H1 (cell line): ENCODE measurements at regions not wholly inside any gene's neighbourhood (a gene's known extent, or its start where the extent isn't known, plus 50 kb on each side); places are given as distances from the start of the nearest gene placed in this dataset.

Experiments
- CTCF ChIA-PET: fragments of 300-600 bp; sonication (Branson Sonifier 250); formaldehyde crosslinking; loops from one replicate; lab custom pipeline; 2021; ENCODE audit not compliant: partially characterized antibody; lab: Charles Lee
- POLR2A ChIA-PET: fragments of 300-600 bp; sonication (Branson Sonifier 250); formaldehyde crosslinking; loops from one replicate; lab custom pipeline; 2021; ENCODE audit warnings: inconsistent platforms; ENCODE audit not compliant: partially characterized antibody; lab: Charles Lee
- DNase-seq, 2 experiments: peaks; one replicate each; pipeline versions ENCODE4 v3.0.0 to v3.0.0-alpha.2; 2010 to 2022; ENCODE audit warnings: low spot score in 2 of 2, low read depth in 1 of 2, mixed read lengths in 1 of 2
- FAIRE-seq: peaks from 2 replicates; lab custom pipeline; 2011; peaks lifted over from hg19 to GRCh38; lab: Jason Lieb, UNC
- H2AFZ ChIP-seq: 2 replicates; pipeline ENCODE4 v1.8.1; 2012; ENCODE audit warnings: low read length, inconsistent platforms
- H2AK5ac ChIP-seq: 2 replicates; pipeline ENCODE4 v1.6.1; 2013; ENCODE audit warnings: low read depth, low read length
- H2BK120ac ChIP-seq: replicated peaks from 2 replicates; pipeline ENCODE3; 2013; ENCODE audit warnings: low read depth, low read length, inconsistent platforms
- H2BK12ac ChIP-seq: 2 replicates; pipeline ENCODE4 v1.6.1; 2013; ENCODE audit warnings: low read depth, low read length
- H2BK15ac ChIP-seq: 2 replicates; pipeline ENCODE4 v1.6.1; 2013; ENCODE audit warnings: low read length
- H2BK20ac ChIP-seq: 2 replicates; pipeline ENCODE4 v1.6.1; 2013; ENCODE audit warnings: low read length
- H2BK5ac ChIP-seq: 2 replicates; pipeline ENCODE4 v1.6.1; 2013; ENCODE audit warnings: low read depth, low read length
- H3K14ac ChIP-seq: 2 replicates; pipeline ENCODE4 v1.6.1; 2013; ENCODE audit warnings: inconsistent platforms; ENCODE audit not compliant: insufficient read length
- H3K18ac ChIP-seq: 2 replicates; pipeline ENCODE4 v1.6.1; 2013; ENCODE audit warnings: low read length; ENCODE audit errors: extremely low read depth
- H3K23ac ChIP-seq: 2 replicates; pipeline ENCODE4 v1.6.1; 2013; ENCODE audit warnings: inconsistent platforms; ENCODE audit not compliant: insufficient read length
- H3K23me2 ChIP-seq: 2 replicates; pipeline ENCODE4 v1.6.1; 2013; ENCODE audit warnings: low read depth, low read length
- H3K27ac ChIP-seq: 2 replicates; pipeline ENCODE4 v1.6.1; 2011; ENCODE audit warnings: low read depth, low read length, inconsistent platforms
- H3K27me3 ChIP-seq, 4 experiments: replicated peaks in 1 of 4; 1 replicate in 1 of 4; 2 replicates in 3 of 4; pipeline versions ENCODE4 v1.6.1 to v1.8.1; 2011 to 2013; ENCODE audit warnings: low read length in 3 of 4, mild to moderate bottlenecking in 3 of 4, inconsistent platforms in 2 of 4, mixed read lengths in 2 of 4, moderate library complexity in 1 of 4; ENCODE audit not compliant: control insufficient read depth in 3 of 4, insufficient read depth in 3 of 4; ENCODE audit errors: extremely low read depth in 1 of 4
- H3K36me3 ChIP-seq, 4 experiments: 2 replicates each; pipeline versions ENCODE4 v1.6.1 to v1.8.1; 2011 to 2013; ENCODE audit warnings: mild to moderate bottlenecking in 4 of 4, low read length in 3 of 4, moderate library complexity in 2 of 4, control low read depth in 1 of 4, inconsistent platforms in 1 of 4; ENCODE audit not compliant: insufficient read depth in 4 of 4, control insufficient read depth in 2 of 4
- H3K4ac ChIP-seq: replicated peaks from 2 replicates; pipeline ENCODE3; 2013; ENCODE audit warnings: low read length, low read depth, mixed read lengths, inconsistent platforms; ENCODE audit not compliant: insufficient read length
- H3K4me1 ChIP-seq, 4 experiments: replicated peaks in 1 of 4; 1 replicate in 1 of 4; 2 replicates in 3 of 4; pipeline versions ENCODE4 v1.6.1 to v1.8.1; 2011 to 2013; ENCODE audit warnings: low read length in 3 of 4, inconsistent platforms in 2 of 4, mixed read lengths in 1 of 4; ENCODE audit not compliant: insufficient read depth in 4 of 4, control insufficient read depth in 3 of 4
- H3K4me2 ChIP-seq, 2 experiments: 2 replicates each; pipeline versions ENCODE4 v1.6.1 to v1.8.1; 2011 to 2013; ENCODE audit warnings: low read depth in 2 of 2, low read length in 2 of 2, control low read depth in 1 of 2, inconsistent platforms in 1 of 2, mild to moderate bottlenecking in 1 of 2; ENCODE audit not compliant: insufficient read depth in 1 of 2
- H3K4me3 ChIP-seq, 4 experiments: fragments of 200-600, 300-600 bp in 1 of 4; sonication (generic), shearing (Covaris generic), sonication (Bioruptor Twin) in 1 of 4; 2 replicates each; pipeline versions ENCODE4 v1.5.1 to v1.8.1; 2011 to 2016; ENCODE audit warnings: low read length in 4 of 4, low read depth in 3 of 4, control low read depth in 2 of 4, inconsistent platforms in 2 of 4, mild to moderate bottlenecking in 2 of 4, mixed read lengths in 1 of 4, moderate library complexity in 1 of 4; ENCODE audit not compliant: insufficient read depth in 2 of 4; ENCODE audit errors: extremely low read depth in 1 of 4
- H3K56ac ChIP-seq: replicated peaks from 2 replicates; pipeline ENCODE3; 2013; ENCODE audit warnings: low read depth, mild to moderate bottlenecking, mixed read lengths, low read length, inconsistent platforms; ENCODE audit not compliant: insufficient read length
- H3K79me1 ChIP-seq: 2 replicates; pipeline ENCODE4 v1.6.1; 2013; ENCODE audit warnings: low read depth, low read length, control low read depth
- H3K79me2 ChIP-seq, 2 experiments: 2 replicates each; pipeline versions ENCODE4 v1.6.1 to v1.8.1; 2012 to 2013; ENCODE audit warnings: low read length in 2 of 2, mild to moderate bottlenecking in 2 of 2, inconsistent platforms in 1 of 2; ENCODE audit not compliant: insufficient read depth in 2 of 2, control insufficient read depth in 1 of 2
- H3K9ac ChIP-seq, 4 experiments: replicated peaks in 1 of 4; 1 replicate in 1 of 4; 2 replicates in 3 of 4; pipeline versions ENCODE4 v1.6.1 to v1.8.1; 2011 to 2013; ENCODE audit warnings: low read depth in 3 of 4, low read length in 3 of 4, control low read depth in 2 of 4, mild to moderate bottlenecking in 2 of 4, moderate library complexity in 2 of 4, inconsistent platforms in 1 of 4; ENCODE audit errors: extremely low read depth in 1 of 4
- H3K9me3 ChIP-seq, 2 experiments: 2 replicates each; pipeline versions ENCODE4 v1.6.1 to v1.8.1; 2012 to 2013; ENCODE audit warnings: mild to moderate bottlenecking in 2 of 2, moderate library complexity in 2 of 2, control low read depth in 1 of 2, inconsistent platforms in 1 of 2, low read depth in 1 of 2, low read length in 1 of 2, mixed read lengths in 1 of 2; ENCODE audit not compliant: insufficient read depth in 2 of 2
- H4K20me1 ChIP-seq, 2 experiments: replicated peaks in 1 of 2; 2 replicates each; pipeline versions ENCODE3 to v1.8.1; 2011 to 2013; ENCODE audit warnings: inconsistent platforms in 2 of 2, low read length in 2 of 2, mild to moderate bottlenecking in 1 of 2; ENCODE audit not compliant: insufficient read depth in 2 of 2, control insufficient read depth in 1 of 2
- H4K5ac ChIP-seq: 2 replicates; pipeline ENCODE4 v1.6.1; 2013; ENCODE audit warnings: low read length, low read depth, mixed read lengths, inconsistent platforms; ENCODE audit not compliant: insufficient read length
- H4K8ac ChIP-seq: 2 replicates; pipeline ENCODE4 v1.8.0; 2013; ENCODE audit warnings: mild to moderate bottlenecking, moderate library complexity, low read length, inconsistent platforms; ENCODE audit not compliant: insufficient read depth; ENCODE audit errors: extremely low read depth
- H4K91ac ChIP-seq: replicated peaks from 2 replicates; pipeline ENCODE3; 2013; ENCODE audit warnings: low read length, mixed read lengths, inconsistent platforms; ENCODE audit not compliant: insufficient read length
- CBX5 ChIP-seq: fragments of 300-800, 300-1000 bp; sonication (generic); IDR thresholded peaks from 2 replicates; pipeline ENCODE4 v1.7.1; 2016; ENCODE audit warnings: antibody characterized with exemption, low read length, low read depth
- CEBPB ChIP-seq: IDR thresholded peaks from 2 replicates; pipeline ENCODE4 v1.6.1; 2012; ENCODE audit warnings: low read depth, low read length
- EP300 ChIP-seq, 2 experiments: IDR thresholded peaks; 1 replicate in 1 of 2; 2 replicates in 1 of 2; pipeline ENCODE4 v1.6.1; 2011 to 2012; ENCODE audit warnings: low read depth in 2 of 2, low read length in 2 of 2, mild to moderate bottlenecking in 2 of 2, borderline replicate concordance in 1 of 2, inconsistent platforms in 1 of 2, moderate library complexity in 1 of 2
- HDAC2 ChIP-seq, 2 experiments: fragments of 300-600 bp in 1 of 2; sonication (generic) in 1 of 2; IDR thresholded peaks; 2 replicates each; pipeline ENCODE4 v1.6.1; 2011 to 2012; ENCODE audit warnings: low read depth in 2 of 2, low read length in 2 of 2, mild to moderate bottlenecking in 2 of 2, moderate library complexity in 2 of 2, borderline replicate concordance in 1 of 2, inconsistent platforms in 1 of 2
- RFX5 ChIP-seq: IDR thresholded peaks from 2 replicates; pipeline ENCODE4 v1.6.1; 2011; ENCODE audit warnings: low read depth, low read length, improper control_type of control experiment, borderline replicate concordance
- SRF ChIP-seq: IDR thresholded peaks from 2 replicates; pipeline ENCODE4 v1.6.1; 2011; ENCODE audit warnings: mild to moderate bottlenecking, low read depth, low read length, moderate library complexity
- TAF1 ChIP-seq: IDR thresholded peaks from 2 replicates; pipeline ENCODE4 v1.6.1; 2011; ENCODE audit warnings: mild to moderate bottlenecking, low read depth, low read length
- TEAD4 ChIP-seq: IDR thresholded peaks from 2 replicates; pipeline ENCODE4 v1.6.1; 2012; ENCODE audit warnings: low read depth, low read length, inconsistent platforms, mixed read lengths
- WGBS, 2 experiments: shearing (Covaris generic) in 1 of 2; methylation state at CpG; one replicate each; pipeline versions ENCODE4 v1.1.6 to v1.1.7; 2013 to 2015; ENCODE audit warnings: low lambda C conversion rate in 2 of 2, mixed read lengths in 2 of 2, inconsistent platforms in 1 of 2, low coverage in 1 of 2, missing lambda C conversion rate in 1 of 2; ENCODE audit not compliant: insufficient replicate concordance in 2 of 2, insufficient coverage in 1 of 2, insufficient read length in 1 of 2; ENCODE audit errors: extremely low coverage in 1 of 2, missing lambda C conversion rate in 1 of 2; 5-methylcytosine and 5-hydroxymethylcytosine counted together
- TF ChIP-seq, protein P1 (sequence below), 3 experiments: IDR thresholded peaks; 1 replicate in 2 of 3; 2 replicates in 1 of 3; pipeline versions ENCODE4 v1.5.1 to v1.6.1; 2011; ENCODE audit warnings: low read length in 3 of 3, mild to moderate bottlenecking in 3 of 3, inconsistent platforms in 2 of 3, low read depth in 1 of 3, moderate library complexity in 1 of 3; ENCODE audit not compliant: insufficient read depth in 1 of 3; ENCODE audit errors: control extremely low read depth in 1 of 3
- TF ChIP-seq, protein P2 (sequence below): IDR thresholded peaks from 2 replicates; pipeline ENCODE4 v1.6.1; 2011; ENCODE audit warnings: low read length, improper control_type of control experiment

DNA sequence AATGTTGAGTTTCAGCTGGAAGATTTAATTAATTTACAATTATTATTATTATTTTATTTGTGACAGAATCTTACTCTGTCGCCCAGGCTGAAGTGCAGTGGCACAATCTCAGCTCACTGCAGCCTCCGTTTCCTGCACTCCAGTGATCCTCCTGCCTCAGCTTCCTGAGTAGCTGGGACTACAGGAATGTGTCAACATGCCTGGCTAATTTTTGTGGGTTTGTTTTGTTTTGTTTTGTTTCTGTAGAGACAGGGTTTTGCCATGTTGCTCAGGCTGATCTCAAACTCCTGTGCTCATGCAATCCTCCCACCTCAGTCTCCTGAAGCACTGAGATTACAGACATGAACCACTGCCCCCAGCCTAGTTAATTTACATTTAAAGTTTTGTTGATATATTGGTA, 93.8 kb upstream of the MEOX2 start:
- CTCF ChIA-PET: interaction anchor here (1.2 kb wide), 1 partner anchor 11 kb away, joined by 3 read pairs; no protein-coding TSS in a partner anchor
- TF ChIP-seq, protein P1, sequence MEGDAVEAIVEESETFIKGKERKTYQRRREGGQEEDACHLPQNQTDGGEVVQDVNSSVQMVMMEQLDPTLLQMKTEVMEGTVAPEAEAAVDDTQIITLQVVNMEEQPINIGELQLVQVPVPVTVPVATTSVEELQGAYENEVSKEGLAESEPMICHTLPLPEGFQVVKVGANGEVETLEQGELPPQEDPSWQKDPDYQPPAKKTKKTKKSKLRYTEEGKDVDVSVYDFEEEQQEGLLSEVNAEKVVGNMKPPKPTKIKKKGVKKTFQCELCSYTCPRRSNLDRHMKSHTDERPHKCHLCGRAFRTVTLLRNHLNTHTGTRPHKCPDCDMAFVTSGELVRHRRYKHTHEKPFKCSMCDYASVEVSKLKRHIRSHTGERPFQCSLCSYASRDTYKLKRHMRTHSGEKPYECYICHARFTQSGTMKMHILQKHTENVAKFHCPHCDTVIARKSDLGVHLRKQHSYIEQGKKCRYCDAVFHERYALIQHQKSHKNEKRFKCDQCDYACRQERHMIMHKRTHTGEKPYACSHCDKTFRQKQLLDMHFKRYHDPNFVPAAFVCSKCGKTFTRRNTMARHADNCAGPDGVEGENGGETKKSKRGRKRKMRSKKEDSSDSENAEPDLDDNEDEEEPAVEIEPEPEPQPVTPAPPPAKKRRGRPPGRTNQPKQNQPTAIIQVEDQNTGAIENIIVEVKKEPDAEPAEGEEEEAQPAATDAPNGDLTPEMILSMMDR (IDR thresholded peaks at IDR 0.05; ENCODE audit: control extremely low read depth in 1 of 3, insufficient read depth in 1 of 3, low read depth in 1 of 3, low read length in 3 of 3): no peak
- TF ChIP-seq CEBPB: no peak
- no peak for TF ChIP-seq EP300 (IDR thresholded peaks at IDR 0.05; ENCODE audit: borderline replicate concordance in 1 of 2, low read depth in 2 of 2, low read length in 2 of 2)
- no peak for TF ChIP-seq HDAC2 (IDR thresholded peaks at IDR 0.05; ENCODE audit: borderline replicate concordance in 1 of 2, low read depth in 2 of 2, low read length in 2 of 2)
- TF ChIP-seq SRF: no peak
- TF ChIP-seq TEAD4: no peak
- TF ChIP-seq RFX5: no peak
- no peak for TF ChIP-seq TAF1
- no peak for TF ChIP-seq CBX5
- TF ChIP-seq, protein P2, sequence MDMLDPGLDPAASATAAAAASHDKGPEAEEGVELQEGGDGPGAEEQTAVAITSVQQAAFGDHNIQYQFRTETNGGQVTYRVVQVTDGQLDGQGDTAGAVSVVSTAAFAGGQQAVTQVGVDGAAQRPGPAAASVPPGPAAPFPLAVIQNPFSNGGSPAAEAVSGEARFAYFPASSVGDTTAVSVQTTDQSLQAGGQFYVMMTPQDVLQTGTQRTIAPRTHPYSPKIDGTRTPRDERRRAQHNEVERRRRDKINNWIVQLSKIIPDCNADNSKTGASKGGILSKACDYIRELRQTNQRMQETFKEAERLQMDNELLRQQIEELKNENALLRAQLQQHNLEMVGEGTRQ: no peak

More for the DNA sequence above, 93.8 kb upstream of the MEOX2 start:
- Histone ChIP-seq H3K4me1 (peaks cover 0 to 4% (median 3%) of the 10 kb centered on the region in 4 experiments; a peak in 3 of 7 replicates), H3K27me3 (peaks cover 0 to 1% (median 0%) of the 10 kb centered on the region in 4 experiments; a peak in 1 of 7 replicates), H3K9ac (no peak overlapping the region), H3K79me2 (no peaks in the 10 kb centered on the region), H2BK15ac (no peak overlapping the region), H3K36me3 (no peaks in the 10 kb centered on the region), H3K4ac (no peak overlapping the region), H4K20me1 (no peaks in the 10 kb centered on the region), H3K18ac (no peak overlapping the region), H3K14ac (no peak overlapping the region), H4K91ac (no peak overlapping the region), H2AK5ac (no peak overlapping the region), H2BK12ac (no peak overlapping the region), H2BK20ac (no peak overlapping the region), H3K23me2 (no peaks in the 10 kb centered on the region), H2AFZ (no peak overlapping the region), H3K9me3 (no peaks in the 10 kb centered on the region), H4K8ac (no peak overlapping the region), H3K4me3 (no peak overlapping the region), H2BK120ac (no peak overlapping the region), H3K27ac (no peak overlapping the region), H3K79me1 (no peaks in the 10 kb centered on the region), H3K56ac (no peak overlapping the region), H2BK5ac (no peak overlapping the region), H3K23ac (no peak overlapping the region), H3K4me2 (no peak overlapping the region), H4K5ac (no peak overlapping the region)
- 90% methylated on average over 2 of the region's 2 CpGs; no CpG with 5 or more reads in 1 of the 2 experiments for WGBS, 2 experiments
- POLR2A ChIA-PET: no interaction called here
- no peak for FAIRE-seq
- DNase-seq: no peak
